ENCODE measurements at regions not wholly inside any gene's neighbourhood (a gene's known extent, or its start where the extent isn't known, plus 50 kb on each side); places are given as distances from the start of the nearest gene placed in this dataset.

DNA sequence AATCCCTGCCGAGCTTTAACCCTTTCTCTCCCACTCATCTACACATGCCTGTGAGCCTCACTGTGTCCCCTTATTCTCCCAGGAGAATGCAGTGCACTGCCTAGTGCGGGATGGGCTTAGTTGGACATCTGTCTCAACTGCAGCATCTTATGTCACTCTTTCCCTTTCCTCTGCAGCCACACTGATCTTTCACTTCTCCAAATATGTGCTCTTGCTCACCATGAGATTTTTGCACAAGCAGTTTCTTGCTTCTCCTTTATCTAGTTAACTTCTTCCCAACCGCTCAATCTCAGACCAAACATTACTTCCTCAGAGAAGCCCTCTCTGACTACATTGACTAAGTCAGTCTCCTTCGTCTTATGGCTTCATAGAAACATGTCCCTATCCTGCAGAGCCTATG, 292.3 kb downstream of the KBTBD8 start:
- DNase-seq: no peak

DNA sequence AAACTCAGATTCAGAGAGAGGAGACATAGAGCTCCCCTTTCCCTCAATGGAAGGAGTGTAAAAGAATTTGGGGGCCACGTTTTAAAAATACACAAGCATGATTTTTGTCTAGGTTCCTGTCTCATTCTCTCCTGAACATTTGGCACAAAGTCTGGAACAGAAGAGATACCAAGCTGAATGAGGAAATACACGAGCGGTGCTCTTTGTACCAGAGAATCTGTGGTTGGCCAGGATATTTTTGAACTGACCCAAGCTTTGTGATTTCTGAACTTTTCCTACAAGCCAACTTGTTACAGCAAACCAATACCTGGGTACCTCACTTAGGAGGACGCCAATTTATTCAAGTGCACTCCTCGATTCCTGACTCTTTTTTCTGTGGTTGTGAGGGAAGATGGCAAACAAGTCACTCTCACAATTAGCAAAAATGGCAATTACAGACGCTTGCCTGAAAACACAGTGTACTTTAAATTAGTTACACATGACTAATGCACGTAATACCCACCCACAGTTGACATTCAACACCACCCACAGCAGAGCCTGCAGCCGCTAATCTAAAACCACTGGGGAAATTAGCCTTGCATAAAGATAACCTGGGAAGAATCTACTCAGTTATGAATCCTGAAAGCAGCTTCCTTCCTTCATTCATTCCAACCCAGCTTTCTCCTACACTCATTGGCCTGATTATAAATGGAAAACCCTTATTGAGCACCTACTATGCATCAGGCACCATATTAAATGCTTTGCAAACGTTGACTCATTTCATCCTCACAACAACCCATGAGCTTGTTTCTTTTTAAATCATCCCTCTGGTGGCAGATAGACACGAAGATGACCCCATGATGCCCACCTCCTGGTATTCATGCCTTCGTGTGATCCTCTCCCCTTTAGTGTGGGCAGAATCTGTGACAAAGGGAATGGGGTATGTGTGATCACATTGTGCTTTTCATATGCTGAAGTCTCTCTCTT, 293.5 kb downstream of the KBTBD8 start:
- no peak for DNase-seq

DNA sequence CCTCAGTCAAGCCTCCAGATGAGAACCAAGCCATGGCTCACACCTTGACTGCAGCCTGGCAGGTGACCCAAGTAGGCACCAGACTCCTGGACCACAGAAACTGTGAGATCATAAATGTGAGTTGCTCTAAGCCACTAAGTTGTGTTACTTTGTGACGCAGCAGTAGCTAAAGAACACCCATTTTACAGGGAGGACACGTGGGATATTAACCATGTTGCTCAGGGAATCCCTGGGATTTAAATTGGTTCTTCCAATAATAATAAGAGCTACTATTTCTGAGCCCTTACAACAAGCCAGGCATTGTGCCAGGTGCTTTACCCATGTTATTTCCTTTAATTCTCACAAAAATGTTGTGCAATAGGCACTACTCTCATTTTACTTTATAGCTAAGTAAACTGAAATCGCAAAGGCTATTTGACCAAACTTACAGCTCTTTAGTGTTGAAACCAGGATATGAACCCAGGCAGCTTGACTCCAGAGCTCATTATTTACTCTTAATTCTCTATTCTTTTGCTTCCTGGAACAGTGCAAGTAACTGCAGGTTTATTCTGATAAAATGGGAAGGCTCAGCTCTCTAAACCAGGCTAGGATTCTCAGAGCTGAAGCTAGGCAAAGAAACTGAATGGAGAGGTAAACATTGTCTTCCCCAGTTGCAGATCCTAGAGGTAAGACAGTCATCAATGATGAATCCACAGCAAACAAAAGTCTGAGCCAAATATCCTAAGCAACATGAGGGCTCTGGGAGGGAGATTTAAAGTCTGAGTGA, 294.4 kb downstream of the KBTBD8 start:
- no peak for DNase-seq

DNA sequence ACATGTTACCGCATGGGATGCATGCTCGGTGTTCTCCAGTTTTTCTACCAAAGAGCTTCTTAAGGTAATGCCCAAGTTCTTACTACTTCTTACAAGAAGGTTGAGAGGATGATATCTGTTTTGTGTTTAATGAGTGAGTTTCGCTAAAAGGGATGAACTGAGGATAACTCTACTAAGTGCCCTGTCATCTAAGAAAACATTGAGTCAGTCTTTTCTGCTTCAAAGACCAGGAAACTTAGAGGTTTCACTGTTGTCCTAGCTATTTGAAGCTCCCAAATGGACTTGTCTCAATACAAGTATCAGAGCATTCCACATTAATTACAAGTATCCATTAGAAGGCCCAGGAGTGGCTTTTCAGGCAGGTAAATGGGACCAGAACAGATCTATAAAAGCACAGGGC, 296.2 kb downstream of the KBTBD8 start:
- no peak for DNase-seq

DNA sequence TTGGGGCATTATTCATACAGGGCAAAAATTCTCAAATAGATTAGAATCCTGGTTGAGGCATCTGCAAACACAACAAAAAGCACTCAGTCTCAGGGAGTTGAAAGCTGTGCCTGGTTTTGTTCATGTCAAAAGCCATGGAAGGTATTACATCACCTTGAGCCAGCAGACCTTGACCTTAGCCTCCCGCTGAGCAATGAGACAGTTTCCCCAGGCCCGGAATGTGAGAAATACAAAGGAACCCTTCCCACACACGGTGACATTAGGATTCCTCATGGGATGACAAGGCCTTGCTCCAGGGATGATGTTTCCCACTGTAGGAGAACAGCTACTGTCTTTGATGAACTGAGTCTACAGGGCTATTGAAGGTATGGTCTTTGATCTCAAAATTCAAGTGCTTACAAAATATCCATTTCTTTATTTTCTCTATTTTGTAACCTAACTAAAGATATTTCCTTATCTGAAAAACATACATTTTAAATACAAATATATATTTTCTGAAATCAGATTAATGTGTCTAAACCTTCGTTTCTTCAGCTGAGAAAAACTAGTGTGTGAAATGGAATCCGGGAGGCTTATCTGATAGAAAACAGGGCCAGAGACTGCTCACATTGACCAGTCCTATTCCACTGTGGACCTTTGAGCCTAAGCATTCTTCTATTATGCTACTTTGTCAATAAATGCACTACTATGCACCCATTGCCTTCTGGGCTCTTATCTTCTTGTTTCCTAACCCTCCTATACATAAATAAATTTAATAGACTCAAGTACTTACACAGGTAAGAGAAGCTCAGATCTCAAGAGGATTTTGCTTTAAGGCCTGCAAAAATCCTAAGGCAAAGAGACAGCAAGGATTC, 298.2 kb downstream of the KBTBD8 start:
- DNase-seq: no peak

DNA sequence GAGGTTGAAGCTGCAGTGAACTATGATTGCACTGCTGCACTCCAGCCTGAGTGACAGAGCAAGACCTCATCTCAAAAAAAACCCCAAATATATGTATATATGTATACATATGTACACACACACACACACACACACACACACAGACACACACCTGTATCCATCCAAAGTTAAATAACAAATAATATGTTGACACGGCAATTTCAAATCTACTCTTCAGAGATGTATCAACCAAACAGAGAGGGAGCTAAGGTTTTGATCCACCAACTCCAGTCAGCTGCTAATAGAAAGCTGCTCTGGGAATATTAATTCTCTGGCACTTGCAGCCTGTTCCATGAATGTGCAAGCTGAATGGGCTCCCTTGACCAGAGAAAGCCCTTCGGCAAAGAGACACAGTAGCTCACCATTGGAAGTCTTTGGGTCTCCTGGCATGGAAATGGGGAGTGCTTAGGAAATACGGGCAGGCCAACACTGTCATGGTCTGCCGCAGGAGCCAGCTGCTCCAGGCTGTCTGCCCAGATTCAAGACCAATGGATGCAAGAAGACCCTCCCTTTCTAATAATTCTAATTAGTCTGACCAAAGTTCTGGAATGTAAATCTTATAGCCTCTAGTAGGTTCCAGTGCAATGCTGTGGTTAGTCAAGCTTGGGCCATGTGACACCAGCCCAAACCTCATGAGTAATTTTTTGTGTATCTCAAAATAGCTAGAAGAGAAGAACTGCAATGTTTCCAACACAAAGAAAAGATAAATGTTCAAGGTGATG, 299.8 kb downstream of the KBTBD8 start:
- no peak for DNase-seq

DNA sequence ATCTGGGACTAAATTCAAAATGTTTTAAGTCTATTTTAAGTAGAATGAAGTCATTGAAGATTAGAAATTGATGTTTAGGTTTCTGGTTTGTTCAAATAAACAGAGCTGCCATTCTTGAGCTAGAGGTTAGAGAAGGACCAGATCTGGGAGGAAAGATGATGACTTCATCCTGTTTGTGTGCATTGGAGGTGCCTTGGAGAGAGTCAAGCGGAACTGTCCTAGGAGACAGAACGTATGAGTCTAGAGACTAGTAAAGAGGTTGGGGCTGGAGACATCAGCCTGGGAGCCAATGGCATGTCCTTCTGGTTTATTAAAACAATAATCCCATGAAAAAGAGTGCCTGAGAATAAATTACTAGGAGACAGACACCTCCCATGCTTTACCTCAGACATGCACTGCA, 303.4 kb downstream of the KBTBD8 start:
- no peak for DNase-seq

DNA sequence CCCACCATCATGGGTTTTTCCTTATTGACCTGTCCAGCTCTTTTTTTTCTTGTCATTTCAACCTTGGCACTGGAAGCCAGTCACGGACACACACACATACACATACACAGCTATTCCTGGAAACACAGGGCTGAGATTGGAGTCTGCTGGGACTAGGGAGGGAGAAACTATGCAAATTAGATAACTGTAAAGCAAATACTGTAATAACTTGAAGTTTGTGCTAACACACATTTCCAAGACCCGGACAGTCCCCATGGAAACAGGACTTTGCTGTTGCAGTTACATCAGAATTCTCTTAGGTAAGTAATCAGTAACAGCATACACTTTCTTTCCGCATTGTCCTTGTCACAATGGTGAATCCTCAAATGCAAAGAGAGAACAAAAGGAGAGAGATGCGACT, 304.4 kb downstream of the KBTBD8 start:
- no peak for DNase-seq

DNA sequence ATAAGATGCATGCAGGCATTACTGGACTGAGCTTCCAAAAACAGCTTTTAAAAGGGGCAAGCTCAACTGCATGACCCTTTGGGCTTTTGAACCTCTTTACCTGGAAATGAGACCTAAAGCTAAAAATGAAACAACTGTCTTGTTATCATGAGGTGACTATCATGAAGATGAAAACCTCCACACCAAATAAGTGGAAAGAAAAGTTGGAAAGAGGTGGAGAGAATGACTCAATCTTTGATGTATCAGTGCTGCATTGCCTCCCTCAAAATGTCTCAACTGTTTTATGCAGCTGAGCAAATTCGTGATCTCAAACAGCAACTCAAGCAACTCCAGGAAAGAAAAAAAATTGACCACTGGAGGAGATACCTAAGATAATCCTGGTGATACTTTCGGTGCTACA, 307.1 kb downstream of the KBTBD8 start:
- DNase-seq: no peak

DNA sequence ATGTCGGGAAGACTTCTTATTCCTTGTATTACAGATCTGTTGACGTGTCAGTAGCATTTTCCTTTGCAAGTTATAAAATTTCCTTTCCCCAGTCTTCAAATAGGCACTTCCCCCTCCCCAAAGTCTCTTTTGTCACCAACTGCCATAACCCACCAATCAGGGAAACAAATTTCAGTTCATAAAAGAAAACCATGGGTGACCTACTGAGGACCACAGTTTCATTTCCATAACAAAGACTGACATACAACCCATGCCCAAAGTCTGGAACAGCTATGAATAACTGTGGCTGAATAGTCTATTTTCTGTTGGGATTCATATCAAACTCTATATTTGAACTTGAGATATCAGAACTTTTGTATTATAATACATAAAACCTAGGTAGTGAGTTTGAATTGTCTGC, 307.8 kb downstream of the KBTBD8 start:
- no peak for DNase-seq

DNA sequence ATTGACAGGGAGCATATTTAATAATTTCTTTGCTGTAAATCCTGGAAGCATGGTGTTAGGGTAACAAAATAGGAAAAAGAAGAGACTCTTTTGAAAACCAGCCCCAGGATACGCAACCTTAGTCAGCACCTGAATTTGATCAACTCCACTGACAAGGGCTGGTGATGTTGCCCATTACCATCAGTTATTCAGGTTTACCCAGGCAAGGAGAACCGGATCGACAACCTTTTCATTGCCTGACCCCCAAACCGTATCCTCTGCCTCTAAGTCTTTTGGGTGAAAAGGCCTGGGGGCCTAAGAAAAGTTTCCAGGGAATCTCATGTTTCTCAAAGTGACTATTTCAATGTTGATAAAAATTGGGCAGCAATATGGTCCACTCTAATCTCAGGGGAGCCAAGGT, 313.3 kb downstream of the KBTBD8 start:
- DNase-seq: no peak

DNA sequence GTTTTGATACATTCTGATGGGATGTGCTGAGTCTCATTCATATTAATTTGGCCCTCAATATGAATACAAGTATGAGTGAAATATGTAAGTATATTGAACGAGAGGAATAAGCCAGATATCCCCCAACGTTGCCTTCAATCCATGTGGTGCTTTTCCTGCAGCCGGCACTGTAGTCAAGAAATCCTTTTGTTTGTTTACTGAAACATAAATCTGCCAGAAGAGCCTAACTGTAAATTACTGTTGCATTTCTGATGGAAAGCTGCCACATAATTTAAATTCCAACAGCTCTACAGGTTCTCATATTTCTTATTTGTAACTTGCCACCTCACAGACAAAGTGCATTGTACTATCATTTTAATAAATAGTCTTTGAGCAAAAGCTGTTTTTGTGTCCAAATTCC, 314.0 kb downstream of the KBTBD8 start:
- DNase-seq: no peak

DNA sequence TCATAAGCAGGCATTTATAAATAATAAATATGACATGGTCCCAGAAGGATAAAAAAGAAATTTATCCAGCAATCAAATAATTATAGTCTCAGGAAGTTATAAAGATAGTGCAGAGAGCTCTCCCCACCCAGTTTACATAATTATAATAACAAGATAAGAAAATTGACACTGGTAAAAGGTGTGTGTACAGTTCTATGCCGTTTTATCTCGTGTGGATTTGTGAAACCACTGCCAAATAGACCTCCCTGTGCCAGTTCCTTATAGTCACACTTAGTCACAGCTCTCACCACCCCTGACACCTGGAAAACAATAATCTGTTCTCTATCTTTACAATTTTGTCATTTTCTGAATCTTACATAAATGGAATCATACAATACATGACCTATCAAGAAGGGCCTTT, 320.1 kb downstream of the KBTBD8 start:
- no peak for DNase-seq

DNA sequence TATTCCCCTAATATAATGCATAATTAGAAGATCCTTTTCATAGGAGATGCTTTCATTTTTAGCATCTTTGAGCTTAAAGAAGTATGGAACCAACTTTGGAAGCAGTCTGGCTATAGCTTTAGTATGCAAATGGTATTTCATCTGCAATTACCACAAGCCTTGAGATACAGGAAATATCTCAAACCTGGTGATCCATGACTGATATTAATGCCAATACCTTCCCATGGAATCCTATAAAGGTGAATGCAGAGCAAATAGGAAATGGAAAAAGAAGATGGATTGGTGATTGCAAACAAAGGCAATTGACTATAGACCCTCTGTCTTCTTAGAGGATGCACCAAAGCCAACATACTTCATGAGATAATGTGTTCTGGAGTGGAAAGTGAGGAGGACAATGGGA, 326.4 kb downstream of the KBTBD8 start:
- DNase-seq: no peak

Measured in HCEC 1CT (cell line).